ENCODE measurements at regions not wholly inside any gene's neighbourhood (a gene's known extent, or its start where the extent isn't known, plus 50 kb on each side); places are given as distances from the start of the nearest gene placed in this dataset.

DNA sequence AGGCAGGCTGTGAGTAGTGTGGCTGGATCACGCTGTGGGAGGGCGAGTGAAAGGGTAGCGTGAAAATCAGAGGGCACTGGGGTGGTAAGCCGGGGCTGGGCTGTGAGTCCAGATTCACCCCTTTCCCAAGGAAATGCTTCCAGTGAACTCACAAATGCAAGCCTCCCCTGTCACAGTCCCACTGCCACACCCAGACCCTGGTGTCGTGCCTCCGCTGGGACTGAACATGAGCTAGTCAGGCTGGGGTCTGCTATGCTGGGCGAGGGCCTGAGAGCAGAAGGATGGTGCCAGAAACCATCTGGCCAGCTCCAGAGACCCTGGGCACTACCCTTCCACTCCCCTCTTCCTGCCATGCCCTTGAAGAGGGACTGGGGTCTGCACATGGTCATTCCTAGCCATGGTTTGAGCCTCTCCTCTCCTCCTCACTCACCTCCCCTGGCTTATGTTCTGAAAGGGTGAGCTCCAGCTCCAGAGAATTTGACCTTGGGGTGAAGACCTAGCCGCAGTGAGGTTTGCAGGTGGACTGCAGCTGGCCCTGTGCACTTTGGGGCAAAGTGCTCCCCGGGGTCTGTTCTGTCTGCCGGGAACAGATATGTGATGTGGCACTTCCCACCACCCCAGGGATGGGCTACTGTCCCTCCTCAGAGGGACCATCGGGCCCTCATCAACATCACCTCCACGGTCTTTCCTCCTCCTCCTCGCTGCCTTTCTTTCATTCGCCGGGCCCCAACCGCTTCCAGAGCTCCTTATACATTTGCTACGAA is 365.6 kb downstream of the RPS6KC1 start:
- Histone ChIP-seq H3K4me1 (ENCODE audit: insufficient read depth) (no peaks in the 10 kb centered on the region), H3K4me2 (no peak overlapping the region), H3K27ac (no peak overlapping the region), H3K4me3 (no peak overlapping the region), H3K79me2 (no peaks in the 10 kb centered on the region), H3K9me2 (replicated peaks; ENCODE audit: insufficient read depth) (no peaks in the 10 kb centered on the region), H3K36me3 (replicated peaks; ENCODE audit: insufficient read depth, low read depth) (no peaks in the 10 kb centered on the region), H3K27me3 (no peaks in the 10 kb centered on the region), H3K9me3 (ENCODE audit: low read depth) (no peaks in the 10 kb centered on the region), H2AFZ (no peak overlapping the region), H4K20me1 (ENCODE audit: insufficient read depth, poor library complexity, severe bottlenecking) (no peaks in the 10 kb centered on the region)
- 95% methylated on average over 17 of the region's 17 CpGs for WGBS (ENCODE audit: low lambda C conversion rate, missing lambda C conversion rate)
- no peak for TF ChIP-seq EZH2phosphoT487 (IDR thresholded peaks at IDR 0.05; ENCODE audit: low read depth, severe bottlenecking, unreplicated experiment)
- TF ChIP-seq, protein P1, sequence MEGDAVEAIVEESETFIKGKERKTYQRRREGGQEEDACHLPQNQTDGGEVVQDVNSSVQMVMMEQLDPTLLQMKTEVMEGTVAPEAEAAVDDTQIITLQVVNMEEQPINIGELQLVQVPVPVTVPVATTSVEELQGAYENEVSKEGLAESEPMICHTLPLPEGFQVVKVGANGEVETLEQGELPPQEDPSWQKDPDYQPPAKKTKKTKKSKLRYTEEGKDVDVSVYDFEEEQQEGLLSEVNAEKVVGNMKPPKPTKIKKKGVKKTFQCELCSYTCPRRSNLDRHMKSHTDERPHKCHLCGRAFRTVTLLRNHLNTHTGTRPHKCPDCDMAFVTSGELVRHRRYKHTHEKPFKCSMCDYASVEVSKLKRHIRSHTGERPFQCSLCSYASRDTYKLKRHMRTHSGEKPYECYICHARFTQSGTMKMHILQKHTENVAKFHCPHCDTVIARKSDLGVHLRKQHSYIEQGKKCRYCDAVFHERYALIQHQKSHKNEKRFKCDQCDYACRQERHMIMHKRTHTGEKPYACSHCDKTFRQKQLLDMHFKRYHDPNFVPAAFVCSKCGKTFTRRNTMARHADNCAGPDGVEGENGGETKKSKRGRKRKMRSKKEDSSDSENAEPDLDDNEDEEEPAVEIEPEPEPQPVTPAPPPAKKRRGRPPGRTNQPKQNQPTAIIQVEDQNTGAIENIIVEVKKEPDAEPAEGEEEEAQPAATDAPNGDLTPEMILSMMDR (IDR thresholded peaks at IDR 0.05; ENCODE audit: poor library complexity) = no peak
- no peak for TF ChIP-seq EZH2 (IDR thresholded peaks at IDR 0.05; ENCODE audit: borderline replicate concordance)
- no peak for DNase-seq (ENCODE audit: low spot score)

DNA sequence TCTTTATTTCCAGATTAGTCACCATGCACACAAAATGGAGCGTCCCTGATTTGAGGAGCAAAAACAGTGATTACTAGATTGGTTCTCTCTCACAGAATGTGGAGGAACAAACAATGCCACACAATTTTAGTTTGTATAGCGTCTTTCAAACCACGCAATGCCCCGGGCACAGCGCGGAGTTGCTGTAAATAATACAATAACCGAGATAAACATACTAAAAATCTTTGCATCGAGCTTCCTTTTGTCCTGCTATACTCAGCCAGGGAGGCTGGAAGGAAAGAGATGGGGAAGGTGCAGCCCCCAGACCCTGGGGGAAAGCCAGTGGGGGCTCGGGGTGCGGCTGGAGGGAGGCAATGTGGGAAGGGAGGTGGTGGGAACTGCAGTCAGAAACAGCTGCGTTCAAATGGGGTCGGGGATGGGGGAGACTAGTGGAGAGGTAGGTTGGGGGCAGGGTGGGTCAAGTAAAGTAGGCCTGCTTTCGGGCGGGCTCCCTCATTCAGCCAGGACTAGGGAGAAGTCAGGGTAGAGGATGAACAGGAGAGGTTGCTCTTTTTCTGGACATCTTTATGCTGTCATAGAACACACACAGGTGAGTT is 366.3 kb downstream of the RPS6KC1 start:
- TF ChIP-seq EZH2phosphoT487 (IDR thresholded peaks at IDR 0.05; ENCODE audit: low read depth, severe bottlenecking, unreplicated experiment) (no peak), EZH2 (IDR thresholded peaks at IDR 0.05; ENCODE audit: borderline replicate concordance) (no peak)
- TF ChIP-seq, protein P1 (IDR thresholded peaks at IDR 0.05; ENCODE audit: poor library complexity) = no peak
- no peak overlapping the region for H2AFZ ChIP-seq

DNA sequence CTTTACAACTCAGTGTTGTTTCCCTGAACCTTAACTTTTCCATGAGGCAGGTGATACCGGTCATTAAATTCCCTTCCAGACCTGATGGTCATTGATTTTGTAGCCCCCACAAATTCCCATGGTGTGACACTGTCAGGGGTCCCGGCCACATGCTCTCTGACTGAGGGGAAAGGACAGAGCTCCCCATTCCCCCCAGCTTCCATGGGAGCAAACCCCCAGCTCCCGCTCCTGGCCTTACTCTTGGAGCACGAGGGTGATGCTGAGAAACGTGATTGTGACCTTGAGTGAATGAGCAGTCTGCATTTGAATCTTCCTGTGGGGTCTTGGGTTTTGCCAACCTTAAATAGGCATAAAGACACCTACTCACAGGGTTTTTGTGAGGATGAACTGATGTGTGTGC is 366.8 kb downstream of the RPS6KC1 start:
- Histone ChIP-seq H3K4me2 (no peak overlapping the region), H3K36me3 (replicated peaks; ENCODE audit: insufficient read depth, low read depth) (no peaks in the 10 kb centered on the region), H3K79me2 (no peaks in the 10 kb centered on the region), H3K9me2 (replicated peaks; ENCODE audit: insufficient read depth) (no peaks in the 10 kb centered on the region), H3K27ac (no peak overlapping the region), H3K9me3 (ENCODE audit: low read depth) (no peaks in the 10 kb centered on the region), H3K4me3 (no peak overlapping the region), H3K27me3 (no peaks in the 10 kb centered on the region), H4K20me1 (ENCODE audit: insufficient read depth, poor library complexity, severe bottlenecking) (no peaks in the 10 kb centered on the region), H2AFZ (no peak overlapping the region), H3K4me1 (ENCODE audit: insufficient read depth) (no peaks in the 10 kb centered on the region)
- DNase-seq (ENCODE audit: low spot score) = no peak
- WGBS (ENCODE audit: low lambda C conversion rate, missing lambda C conversion rate) = 97% methylated on average over 5 of the region's 5 CpGs
- TF ChIP-seq, protein P1 (IDR thresholded peaks at IDR 0.05; ENCODE audit: poor library complexity) = no peak
- no peak for TF ChIP-seq EZH2 (IDR thresholded peaks at IDR 0.05; ENCODE audit: borderline replicate concordance)
- no peak for TF ChIP-seq EZH2phosphoT487 (IDR thresholded peaks at IDR 0.05; ENCODE audit: low read depth, severe bottlenecking, unreplicated experiment)

More for the DNA sequence above, 366.3 kb downstream of the RPS6KC1 start:
- 94% methylated on average over 13 of the region's 14 CpGs for WGBS (ENCODE audit: low lambda C conversion rate, missing lambda C conversion rate)
- Histone ChIP-seq H3K79me2 (no peaks in the 10 kb centered on the region), H3K4me1 (ENCODE audit: insufficient read depth) (no peaks in the 10 kb centered on the region), H3K4me3 (no peak overlapping the region), H3K9me2 (replicated peaks; ENCODE audit: insufficient read depth) (no peaks in the 10 kb centered on the region), H4K20me1 (ENCODE audit: insufficient read depth, poor library complexity, severe bottlenecking) (no peaks in the 10 kb centered on the region), H3K9me3 (ENCODE audit: low read depth) (no peaks in the 10 kb centered on the region), H3K27me3 (no peaks in the 10 kb centered on the region), H3K4me2 (no peak overlapping the region), H3K36me3 (replicated peaks; ENCODE audit: insufficient read depth, low read depth) (no peaks in the 10 kb centered on the region), H3K27ac (no peak overlapping the region)
- no peak for DNase-seq (ENCODE audit: low spot score)

Data from hepatocyte (in vitro differentiated cells).